Osteoblast (primary cell): ENCODE measurements at regions not wholly inside any gene's neighbourhood (a gene's known extent, or its start where the extent isn't known, plus 50 kb on each side); places are given as distances from the start of the nearest gene placed in this dataset.

Source experiments
- DNase-seq: peaks from one replicate; pipeline ENCODE4 v3.0.0; 2011; ENCODE audit warnings: low spot score, mixed read lengths; ENCODE audit not compliant: insufficient read length; ENCODE audit errors: missing footprints
- H2AFZ ChIP-seq: 2 replicates; pipeline ENCODE4 v1.6.0; 2011; ENCODE audit warnings: mild to moderate bottlenecking, low read length
- H3K27ac ChIP-seq: 2 replicates; pipeline ENCODE4 v1.5.1; 2011; ENCODE audit warnings: mild to moderate bottlenecking, low read depth, low read length, moderate library complexity
- H3K27me3 ChIP-seq: 2 replicates; pipeline ENCODE4 v1.6.0; 2012; ENCODE audit warnings: mild to moderate bottlenecking, control low read depth, inconsistent platforms, low read length, moderate library complexity; ENCODE audit not compliant: insufficient read depth
- H3K36me3 ChIP-seq: 2 replicates; pipeline ENCODE4 v1.5.1; 2011; ENCODE audit warnings: mild to moderate bottlenecking, low read length, control low read depth, moderate library complexity; ENCODE audit not compliant: insufficient read depth
- H3K4me1 ChIP-seq: 2 replicates; pipeline ENCODE4 v1.5.1; 2011; ENCODE audit warnings: mild to moderate bottlenecking, low read length, control low read depth, moderate library complexity; ENCODE audit not compliant: insufficient read depth
- H3K4me2 ChIP-seq: 2 replicates; pipeline ENCODE4 v1.6.0; 2011; ENCODE audit warnings: mild to moderate bottlenecking, low read length; ENCODE audit not compliant: insufficient read depth
- H3K4me3 ChIP-seq: fragments of 200-600 bp; sonication (generic); 3 replicates; pipeline ENCODE4 v1.5.1; 2012; ENCODE audit warnings: mild to moderate bottlenecking, low read length, inconsistent platforms; ENCODE audit not compliant: insufficient read depth
- H3K79me2 ChIP-seq: 2 replicates; pipeline ENCODE4 v1.6.0; 2012; ENCODE audit warnings: mild to moderate bottlenecking, low read length, control low read depth, inconsistent platforms; ENCODE audit not compliant: insufficient read depth
- H3K9me3 ChIP-seq: 2 replicates; pipeline ENCODE4 v1.5.1; 2011; ENCODE audit warnings: low read depth, low read length, control low read depth
- H4K20me1 ChIP-seq: 2 replicates; pipeline ENCODE4 v1.6.0; 2012; ENCODE audit warnings: mild to moderate bottlenecking, low read length, control low read depth; ENCODE audit not compliant: insufficient read depth
- CTCF ChIP-seq: IDR thresholded peaks from 2 replicates; pipeline ENCODE4 v1.5.1; 2011; ENCODE audit warnings: mild to moderate bottlenecking, low read depth, low read length, moderate library complexity; ENCODE audit errors: extremely low read depth

GRCh38 chr13:95352486-95352885, 51.2 kb upstream of the ABCC4 start:
- Histone ChIP-seq H3K27ac (no peak overlapping the region), H3K4me2 (no peak overlapping the region), H3K4me1 (no peaks in the 10 kb centered on the region), H4K20me1 (no peaks in the 10 kb centered on the region), H3K27me3 (no peaks in the 10 kb centered on the region), H3K9me3 (no peaks in the 10 kb centered on the region), H3K79me2 (no peaks in the 10 kb centered on the region), H3K4me3 (no peak overlapping the region), H3K36me3 (no peaks in the 10 kb centered on the region), H2AFZ (no peak overlapping the region)
- DNase-seq, result no peak
- TF ChIP-seq CTCF, result no peak

GRCh38 chr13:95354156-95354555, 52.9 kb upstream of the ABCC4 start:
- H3K4me1 ChIP-seq, result no peaks in the 10 kb centered on the region
- no peak for TF ChIP-seq CTCF

GRCh38 chr13:95354680-95355487, 53.6 kb upstream of the ABCC4 start:
- Histone ChIP-seq H3K27me3 (no peaks in the 10 kb centered on the region), H3K4me2 (no peak overlapping the region), H2AFZ (no peak overlapping the region), H3K36me3 (no peaks in the 10 kb centered on the region), H3K4me3 (no peak overlapping the region), H3K9me3 (no peaks in the 10 kb centered on the region), H3K27ac (no peak overlapping the region), H3K79me2 (no peaks in the 10 kb centered on the region), H4K20me1 (no peaks in the 10 kb centered on the region), H3K4me1 (no peaks in the 10 kb centered on the region)
- DNase-seq, result no peak
- no peak for TF ChIP-seq CTCF

More at GRCh38 chr13:95354156-95354555, 52.9 kb upstream of the ABCC4 start:
- H3K4me2 ChIP-seq, result no peak overlapping the region
- H3K4me3 ChIP-seq, result no peak overlapping the region
- H4K20me1 ChIP-seq, result no peaks in the 10 kb centered on the region
- no peaks in the 10 kb centered on the region for H3K9me3 ChIP-seq
- H3K27me3 ChIP-seq, result no peaks in the 10 kb centered on the region
- H3K27ac ChIP-seq, result no peak overlapping the region
- no peaks in the 10 kb centered on the region for H3K79me2 ChIP-seq
- no peak for DNase-seq
- no peak overlapping the region for H2AFZ ChIP-seq
- no peaks in the 10 kb centered on the region for H3K36me3 ChIP-seq

GRCh38 chr13:95355494-95355893, 54.2 kb upstream of the ABCC4 start:
- Histone ChIP-seq H3K36me3 (no peaks in the 10 kb centered on the region), H3K79me2 (no peaks in the 10 kb centered on the region), H3K9me3 (no peaks in the 10 kb centered on the region), H4K20me1 (no peaks in the 10 kb centered on the region), H3K4me2 (no peak overlapping the region), H3K27me3 (no peaks in the 10 kb centered on the region), H3K4me1 (no peaks in the 10 kb centered on the region), H2AFZ (no peak overlapping the region), H3K27ac (no peak overlapping the region), H3K4me3 (no peak overlapping the region)
- DNase-seq, result no peak
- no peak for TF ChIP-seq CTCF
